AG04450 (cell line): ENCODE measurements at regions not wholly inside any gene's neighbourhood (a gene's known extent, or its start where the extent isn't known, plus 50 kb on each side); places are given as distances from the start of the nearest gene placed in this dataset.

Source experiments
- CTCF ChIA-PET: fragments of 300-600, 350-600 bp; formaldehyde crosslinking; extraction: SDS; loops from one replicate; lab custom pipeline; 2022; ENCODE audit warnings: antibody characterized with exemption, inconsistent platforms; lab: Charles Lee
- POLR2A ChIA-PET: fragments of 350-600 bp; formaldehyde crosslinking; extraction: SDS; loops from one replicate; lab custom pipeline; 2021; ENCODE audit warnings: antibody characterized with exemption, inconsistent platforms; lab: Yijun Ruan, JAX
- DNase-seq: peaks from one replicate; pipeline ENCODE4 v3.0.0-alpha.2; 2011; ENCODE audit warnings: low read depth, low spot score
- H3K27ac ChIP-seq: one replicate; pipeline ENCODE4 v1.5.1; 2012; ENCODE audit warnings: low read depth, low read length, control low read depth
- H3K27me3 ChIP-seq: one replicate; pipeline ENCODE4 v1.6.0; 2012; ENCODE audit warnings: low read length; ENCODE audit not compliant: control insufficient read depth, insufficient read depth
- H3K4me3 ChIP-seq: 2 replicates; pipeline ENCODE4 v1.5.1; 2011; ENCODE audit warnings: mild to moderate bottlenecking, low read depth, low read length, control low read depth
- H3K9me3 ChIP-seq: 2 replicates; pipeline ENCODE4 v1.5.1; 2012; ENCODE audit warnings: low read length; ENCODE audit not compliant: control insufficient read depth, insufficient read depth
- CTCF ChIP-seq: IDR thresholded peaks from 2 replicates; pipeline ENCODE4 v1.5.1; 2011; ENCODE audit warnings: low read depth, low read length, control low read depth, inconsistent platforms

- ChIA-PET POLR2A (no interaction called here), CTCF (no interaction called here)
- Histone ChIP-seq H3K4me3 (no peak overlapping the region), H3K27ac (no peak overlapping the region), H3K27me3 (no peaks in the 10 kb centered on the region), H3K9me3 (peaks cover 7% of the 10 kb centered on the region)
- DNase-seq, result no peak
- no peak for TF ChIP-seq CTCF
These were observed 195.2 kb downstream of the PDCD6IP start for GRCh38 chr3:33993631-33994030.

GRCh38 chr3:33994568-33994967 is 196.1 kb downstream of the PDCD6IP start:
- CTCF ChIA-PET, result no interaction called here
- Histone ChIP-seq H3K27ac (no peak overlapping the region), H3K4me3 (no peak overlapping the region), H3K27me3 (no peaks in the 10 kb centered on the region), H3K9me3 (peaks cover 7% of the 10 kb centered on the region)
- no peak for DNase-seq
- POLR2A ChIA-PET, result no interaction called here
- TF ChIP-seq CTCF, result no peak

- TF ChIP-seq CTCF, result no peak
- Histone ChIP-seq H3K4me3 (no peak overlapping the region), H3K27ac (no peak overlapping the region), H3K27me3 (no peaks in the 10 kb centered on the region), H3K9me3 (peaks cover 7% of the 10 kb centered on the region)
- ChIA-PET CTCF (no interaction called here), POLR2A (interaction anchor here (2.1 kb wide), 1 partner anchor 11 kb away, joined by 6 read pairs; no protein-coding TSS in a partner anchor)
- no peak for DNase-seq
These were observed 201.9 kb downstream of the PDCD6IP start for GRCh38 chr3:34000301-34000700.

GRCh38 chr3:34001022-34001421 is 202.6 kb downstream of the PDCD6IP start:
- H3K4me3 ChIP-seq, result no peak overlapping the region
- no peaks in the 10 kb centered on the region for H3K27me3 ChIP-seq
- CTCF ChIA-PET, result no interaction called here
- H3K9me3 ChIP-seq, result no peaks in the 10 kb centered on the region
- POLR2A ChIA-PET, result interaction anchor here (2.1 kb wide), 1 partner anchor 11 kb away, joined by 6 read pairs; no protein-coding TSS in a partner anchor
- TF ChIP-seq CTCF, result no peak
- H3K27ac ChIP-seq, result no peak overlapping the region
- DNase-seq, result no peak

- no peak overlapping the region for H3K27ac ChIP-seq
- POLR2A ChIA-PET, result interaction anchor here (2.1 kb wide), 1 partner anchor 10 kb away, joined by 6 read pairs; no protein-coding TSS in a partner anchor
These were observed 203.6 kb downstream of the PDCD6IP start for GRCh38 chr3:34001990-34002389.

More at GRCh38 chr3:34001990-34002389, 203.6 kb downstream of the PDCD6IP start:
- no peak for TF ChIP-seq CTCF
- no peak for DNase-seq
- Histone ChIP-seq H3K9me3 (no peaks in the 10 kb centered on the region), H3K4me3 (no peak overlapping the region), H3K27me3 (no peaks in the 10 kb centered on the region)
- CTCF ChIA-PET, result no interaction called here
